Kidney epithelial cell (primary cell): ENCODE measurements at regions not wholly inside any gene's neighbourhood (a gene's known extent, or its start where the extent isn't known, plus 50 kb on each side); places are given as distances from the start of the nearest gene placed in this dataset.
"Not testable (repeated sequence)": the region's sequence is repeated elsewhere in the genome, so short reads cannot be mapped to it uniquely, and the experiment has no call there.

ENCODE experiments used
- DNase-seq: peaks from one replicate; pipeline ENCODE4 v3.0.0-alpha.2; 2010; ENCODE audit warnings: low read depth
- H3K27me3 ChIP-seq: 2 replicates; pipeline ENCODE4 v1.6.0; 2011; ENCODE audit warnings: low read length; ENCODE audit not compliant: control insufficient read depth, insufficient read depth
- H3K36me3 ChIP-seq: 2 replicates; pipeline ENCODE4 v1.5.1; 2011; ENCODE audit warnings: low read length; ENCODE audit not compliant: control insufficient read depth, insufficient read depth
- H3K4me3 ChIP-seq: 2 replicates; pipeline ENCODE4 v1.5.1; 2011; ENCODE audit warnings: low read depth, mild to moderate bottlenecking, control low read depth, low read length
- TF ChIP-seq, protein P1 (sequence below): IDR thresholded peaks from 2 replicates; pipeline ENCODE4 v1.5.1; 2011; ENCODE audit warnings: mild to moderate bottlenecking, moderate library complexity, low read length, control low read depth, inconsistent platforms; ENCODE audit not compliant: insufficient read depth, poor library complexity, severe bottlenecking

DNA sequence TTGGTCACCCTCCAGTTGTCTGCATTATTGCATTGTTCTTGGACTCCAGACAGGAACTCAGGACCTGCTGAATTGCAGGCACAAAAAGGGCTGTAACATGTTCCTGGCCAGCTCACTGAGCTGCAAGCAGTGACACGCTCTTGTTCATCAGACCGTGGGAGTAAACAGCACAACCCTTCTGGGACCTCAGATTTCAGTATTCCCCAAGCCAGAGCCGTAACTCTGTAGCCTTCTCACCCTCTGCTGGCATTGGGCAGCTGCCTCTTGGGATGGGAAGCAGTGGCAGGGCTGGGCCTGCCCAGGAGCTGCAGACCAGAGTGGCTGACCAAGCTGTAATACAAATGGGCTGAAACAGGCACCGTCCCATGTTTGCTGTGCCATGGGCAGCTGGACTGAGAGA, 607.1 kb upstream of the BCHE start:
- Histone ChIP-seq H3K27me3 (no peaks in the 10 kb centered on the region), H3K4me3 (no peak overlapping the region), H3K36me3 (no peaks in the 10 kb centered on the region)
- DNase-seq, result no peak
- TF ChIP-seq, protein P1, sequence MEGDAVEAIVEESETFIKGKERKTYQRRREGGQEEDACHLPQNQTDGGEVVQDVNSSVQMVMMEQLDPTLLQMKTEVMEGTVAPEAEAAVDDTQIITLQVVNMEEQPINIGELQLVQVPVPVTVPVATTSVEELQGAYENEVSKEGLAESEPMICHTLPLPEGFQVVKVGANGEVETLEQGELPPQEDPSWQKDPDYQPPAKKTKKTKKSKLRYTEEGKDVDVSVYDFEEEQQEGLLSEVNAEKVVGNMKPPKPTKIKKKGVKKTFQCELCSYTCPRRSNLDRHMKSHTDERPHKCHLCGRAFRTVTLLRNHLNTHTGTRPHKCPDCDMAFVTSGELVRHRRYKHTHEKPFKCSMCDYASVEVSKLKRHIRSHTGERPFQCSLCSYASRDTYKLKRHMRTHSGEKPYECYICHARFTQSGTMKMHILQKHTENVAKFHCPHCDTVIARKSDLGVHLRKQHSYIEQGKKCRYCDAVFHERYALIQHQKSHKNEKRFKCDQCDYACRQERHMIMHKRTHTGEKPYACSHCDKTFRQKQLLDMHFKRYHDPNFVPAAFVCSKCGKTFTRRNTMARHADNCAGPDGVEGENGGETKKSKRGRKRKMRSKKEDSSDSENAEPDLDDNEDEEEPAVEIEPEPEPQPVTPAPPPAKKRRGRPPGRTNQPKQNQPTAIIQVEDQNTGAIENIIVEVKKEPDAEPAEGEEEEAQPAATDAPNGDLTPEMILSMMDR, result no peak

DNA sequence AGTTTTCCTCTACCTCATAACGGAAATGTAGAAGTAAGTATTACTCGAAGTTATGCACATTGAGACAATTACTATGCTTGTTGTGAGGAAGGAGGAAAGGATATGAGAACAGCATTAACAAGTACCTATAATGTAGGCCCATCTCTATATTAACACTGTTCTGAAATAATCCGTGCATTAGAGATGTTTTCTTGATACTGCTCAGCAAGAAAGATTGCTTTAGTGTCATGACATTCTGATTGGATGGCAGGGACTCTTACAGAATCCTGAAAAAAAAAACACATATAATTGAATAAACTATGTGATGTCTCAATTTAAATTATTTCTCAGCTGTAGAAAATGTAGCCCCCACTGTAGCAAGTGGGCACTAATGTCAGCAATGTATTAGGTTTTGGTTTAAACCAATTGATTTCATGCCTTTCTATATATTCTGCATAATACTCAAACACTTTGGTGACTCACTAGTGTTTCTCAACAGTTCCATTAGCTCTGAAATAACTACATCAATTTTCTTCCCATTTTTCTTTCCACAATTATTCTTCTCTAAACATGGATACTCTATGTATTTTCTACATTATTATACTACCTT, 598.3 kb upstream of the BCHE start:
- TF ChIP-seq, protein P1, result no peak
- no peaks in the 10 kb centered on the region for H3K36me3 ChIP-seq
- no peak for DNase-seq

DNA sequence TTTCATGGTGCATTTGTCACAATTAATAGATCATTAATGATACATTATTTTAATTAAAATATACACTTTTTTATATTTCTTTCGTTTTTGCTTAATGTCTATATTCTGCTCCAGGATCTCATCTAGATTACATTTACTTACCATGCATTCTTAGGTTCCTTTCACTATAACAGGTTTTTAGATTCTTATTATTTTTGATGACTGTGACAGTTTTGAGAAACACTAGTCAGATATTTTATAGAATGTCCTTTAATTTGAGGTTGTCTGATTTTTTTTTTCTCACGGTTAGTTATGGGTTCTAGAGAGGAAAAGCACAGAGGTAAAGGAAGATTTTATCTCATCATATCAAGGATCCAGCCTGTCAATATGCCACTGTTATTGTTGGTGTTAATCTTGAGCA, 595.8 kb upstream of the BCHE start:
- TF ChIP-seq, protein P1, result no peak
- H3K4me3 ChIP-seq, result no peak overlapping the region
- DNase-seq, result no peak
- H3K27me3 ChIP-seq, result no peaks in the 10 kb centered on the region
- H3K36me3 ChIP-seq, result no peaks in the 10 kb centered on the region

More for the DNA sequence above, 598.3 kb upstream of the BCHE start:
- H3K4me3 ChIP-seq, result no peak overlapping the region
- H3K27me3 ChIP-seq, result no peaks in the 10 kb centered on the region

DNA sequence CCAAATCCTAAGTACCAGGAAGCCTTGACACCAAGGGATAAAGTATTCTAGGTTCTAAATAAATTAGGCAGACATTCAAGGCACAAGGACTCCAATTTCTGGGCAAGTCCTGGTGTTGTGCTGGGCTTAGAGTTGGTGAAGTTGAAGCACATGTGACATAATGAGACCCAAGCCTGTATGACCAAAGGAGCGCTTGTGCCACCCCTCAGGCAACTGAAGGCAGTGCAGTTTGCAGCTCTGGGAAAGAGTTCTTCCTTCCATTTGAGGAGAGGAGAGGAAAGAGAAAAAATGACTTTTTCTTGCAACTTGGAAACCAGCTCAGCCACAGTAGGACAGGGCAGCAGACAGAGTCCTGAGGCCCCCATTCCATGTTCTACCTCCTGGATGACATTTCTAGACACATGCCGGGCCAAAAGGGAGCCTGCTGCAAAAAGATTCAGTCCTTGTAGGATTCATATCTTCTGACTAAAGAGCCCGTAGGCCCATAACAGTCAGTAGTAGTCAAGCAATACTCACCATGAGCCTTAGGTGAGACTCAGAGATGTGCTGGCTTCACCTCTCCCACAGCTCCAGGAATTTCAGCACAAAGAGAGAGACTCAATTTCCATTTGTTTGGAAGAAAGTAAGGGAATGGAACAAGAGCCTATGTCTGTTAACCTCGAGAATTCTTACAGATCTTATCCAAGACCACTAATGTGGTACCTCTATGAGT, 588.8 kb upstream of the BCHE start:
- no peaks in the 10 kb centered on the region for H3K36me3 ChIP-seq
- no peaks in the 10 kb centered on the region for H3K27me3 ChIP-seq
- no peak for DNase-seq
- H3K4me3 ChIP-seq, result no peak overlapping the region
- TF ChIP-seq, protein P1, result no peak

DNA sequence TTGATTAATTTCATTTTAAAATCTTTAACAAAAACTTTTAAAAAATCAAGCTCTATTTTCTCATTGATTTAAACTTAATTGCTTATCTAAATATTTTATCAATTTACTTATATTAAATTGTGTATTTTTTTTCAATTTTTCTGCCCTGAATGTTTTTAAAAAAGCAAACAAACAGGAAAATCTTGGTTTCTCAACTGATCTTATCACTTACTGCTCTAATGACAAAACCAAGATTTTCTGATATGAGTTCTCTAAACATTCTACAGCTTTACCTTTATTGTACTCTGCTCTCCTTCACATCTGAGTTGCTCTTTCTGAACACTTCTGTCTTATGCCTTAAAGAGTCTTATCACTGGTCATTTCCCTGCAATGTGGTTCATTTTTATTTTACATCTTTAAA, 587.8 kb upstream of the BCHE start:
- Histone ChIP-seq H3K27me3 (no peaks in the 10 kb centered on the region), H3K36me3 (no peaks in the 10 kb centered on the region), H3K4me3 (no peak overlapping the region)
- TF ChIP-seq, protein P1, result no peak
- no peak for DNase-seq

DNA sequence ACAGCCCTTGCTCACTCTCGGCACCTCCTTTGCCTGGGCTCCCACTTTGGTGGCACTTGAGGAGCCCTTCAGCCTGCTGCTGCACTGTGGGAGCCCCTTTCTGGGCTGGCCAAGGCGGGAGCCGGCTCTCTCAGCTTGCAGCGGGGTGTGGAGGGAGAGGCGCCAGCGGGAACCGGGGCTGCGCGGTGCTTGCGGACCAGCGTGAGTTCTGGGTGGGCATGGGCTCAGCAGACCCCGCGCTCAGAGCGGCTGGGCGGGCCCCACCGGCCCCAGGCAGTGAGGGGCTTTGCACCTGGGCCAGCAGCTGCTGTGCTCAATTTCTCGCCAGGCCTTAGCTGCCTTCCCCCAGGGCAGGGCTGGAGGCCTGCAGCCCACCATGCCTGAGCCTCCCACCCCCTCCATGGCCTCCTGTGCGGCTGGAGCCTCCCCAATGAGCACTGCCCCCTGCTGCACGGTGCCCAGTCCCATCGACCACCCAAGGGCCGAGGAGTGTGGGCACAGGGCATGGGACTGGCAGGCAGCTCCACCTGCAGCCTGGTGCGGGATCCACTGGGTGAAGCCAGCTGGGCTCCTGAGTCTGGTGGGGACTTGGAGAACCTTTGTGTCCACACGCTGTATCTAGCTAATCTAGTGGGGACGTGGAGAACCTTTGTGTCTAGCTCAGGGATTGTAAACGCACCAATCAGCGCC, 586.7 kb upstream of the BCHE start:
- H3K27me3 ChIP-seq, DNase-seq, H3K36me3 ChIP-seq, H3K4me3 ChIP-seq: not testable (repeated sequence)
